HepG2 (cell line): ENCODE measurements at regions not wholly inside any gene's neighbourhood (a gene's known extent, or its start where the extent isn't known, plus 50 kb on each side); places are given as distances from the start of the nearest gene placed in this dataset.

Experiments used
- ARNTL ChIP-seq: sonication (generic); formaldehyde crosslinking; IDR thresholded peaks from 2 replicates; pipeline ENCODE4 v1.4.0; 2020; ENCODE audit warnings: mild to moderate bottlenecking, missing genetic modification reagents
- CBX2 ChIP-seq, 2 experiments: fragments of 200-600 bp in 1 of 2; sonication (generic); formaldehyde crosslinking in 1 of 2; IDR thresholded peaks; 2 replicates each; pipeline versions ENCODE4 v1.7.0 to v1.8.1; 2018 to 2022; ENCODE audit warnings: low read depth in 2 of 2, low read length in 1 of 2, mild to moderate bottlenecking in 1 of 2, missing genetic modification reagents in 1 of 2
- CC2D1A ChIP-seq: sonication (generic); formaldehyde crosslinking; IDR thresholded peaks from 2 replicates; pipeline ENCODE4 v1.8.1; 2023; ENCODE audit warnings: mild to moderate bottlenecking, missing genetic modification reagents
- FOXC1 ChIP-seq: sonication (generic); formaldehyde crosslinking; IDR thresholded peaks from 2 replicates; pipeline ENCODE4 v1.8.0; 2022; ENCODE audit warnings: mild to moderate bottlenecking, missing genetic modification reagents, borderline replicate concordance
- GATAD2A ChIP-seq: IDR thresholded peaks from 2 replicates; pipeline ENCODE4 v1.6.1; 2016
- ISL2 ChIP-seq: sonication (generic); formaldehyde crosslinking; IDR thresholded peaks from 2 replicates; pipeline ENCODE4 v1.5.0; 2020; ENCODE audit warnings: missing genetic modification reagents
- JUNB ChIP-seq: sonication (generic); formaldehyde crosslinking; IDR thresholded peaks from 2 replicates; pipeline ENCODE4 v1.8.0; 2022; ENCODE audit warnings: missing genetic modification reagents, mild to moderate bottlenecking, borderline replicate concordance
- MAFF ChIP-seq: IDR thresholded peaks from 2 replicates; pipeline ENCODE4 v1.6.1; 2011; ENCODE audit warnings: low read depth, low read length, improper control_type of control experiment
- RAD21 ChIP-seq: fragments of 450-650 bp; formaldehyde crosslinking; IDR thresholded peaks from 2 replicates; pipeline ENCODE4 v1.5.0; 2020; ENCODE audit warnings: mild to moderate bottlenecking
- SMARCC2 ChIP-seq: fragments of 450-650 bp; IDR thresholded peaks from 2 replicates; pipeline ENCODE4 v1.6.1; 2017; ENCODE audit warnings: antibody characterized with exemption, mild to moderate bottlenecking
- SNAPC4 ChIP-seq: sonication (generic); formaldehyde crosslinking; IDR thresholded peaks from 2 replicates; pipeline ENCODE4 v1.4.0; 2020; ENCODE audit warnings: mild to moderate bottlenecking, missing genetic modification reagents
- ZNF280B ChIP-seq: sonication (generic); formaldehyde crosslinking; IDR thresholded peaks from 2 replicates; pipeline ENCODE4 v1.5.0; 2020; ENCODE audit warnings: missing genetic modification reagents, mild to moderate bottlenecking, borderline replicate concordance
- ZNF460 ChIP-seq: sonication (generic); formaldehyde crosslinking; IDR thresholded peaks from 2 replicates; pipeline ENCODE4 v1.5.1; 2020; ENCODE audit warnings: missing genetic modification reagents, mild to moderate bottlenecking, borderline replicate concordance
- ZNF646 ChIP-seq: sonication (generic); formaldehyde crosslinking; IDR thresholded peaks from 2 replicates; pipeline ENCODE4 v1.9.0; 2021; ENCODE audit warnings: mild to moderate bottlenecking, missing genetic modification reagents
- ZNF724P ChIP-seq: sonication (generic); formaldehyde crosslinking; IDR thresholded peaks from 2 replicates; pipeline ENCODE4 v1.8.0; 2022; ENCODE audit warnings: missing genetic modification reagents, borderline replicate concordance

GRCh38 chr4:52234561-52235440 is 183.7 kb downstream of the SPATA18 start (continued):
- TF ChIP-seq ZNF646 (CRISPR knock-in tag) (no peak), ISL2 (CRISPR knock-in tag) (0 out of 2 replicates have a peak, but pooled peaks have one; percentile 21), ZNF280B (CRISPR knock-in tag) (no peak), RAD21 (CRISPR knock-in tag) (peak; percentile 30; the same call in 1 of the 2 replicates), GATAD2A (CRISPR knock-in tag) (no peak), ZNF724P (CRISPR knock-in tag) (no peak), ARNTL (CRISPR knock-in tag) (no peak), ZNF460 (CRISPR knock-in tag) (no peak), CBX2 (IDR thresholded peaks at IDR 0.05; ENCODE audit: low read depth, low read length) (no peak), CBX2 (CRISPR knock-in tag; IDR thresholded peaks at IDR 0.05; ENCODE audit: low read depth) (no peak), MAFF (peak; percentile 94), JUNB (no peak), CC2D1A (CRISPR knock-in tag) (no peak), SMARCC2 (no peak), SNAPC4 (no peak), FOXC1 (no peak)
